ENCODE measurements at regions not wholly inside any gene's neighbourhood (a gene's known extent, or its start where the extent isn't known, plus 50 kb on each side); places are given as distances from the start of the nearest gene placed in this dataset.

DNA sequence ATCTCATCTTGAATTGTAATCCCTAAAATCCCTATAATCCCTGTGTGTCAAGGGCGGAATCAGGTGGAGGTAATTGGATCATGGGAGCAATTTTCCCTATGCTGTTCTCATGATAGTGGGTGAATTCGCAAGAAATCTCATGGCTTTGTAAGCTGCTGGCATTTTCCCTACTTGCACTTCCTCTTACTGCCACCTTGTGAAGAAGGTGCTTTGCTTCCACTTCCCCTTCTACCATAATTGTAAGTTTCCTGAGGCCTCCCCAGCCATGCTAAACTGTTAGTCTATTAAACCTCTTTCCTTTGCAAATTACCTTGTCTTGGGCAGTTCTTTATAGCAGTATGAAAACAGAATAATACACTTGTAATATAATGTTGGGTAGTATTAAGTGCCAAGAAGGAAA, 1087.4 kb upstream of the SLIT2 start:
- TF ChIP-seq POLR2AphosphoS5 (IDR thresholded peaks at IDR 0.05; ENCODE audit: low read length): no peak
- no peak for TF ChIP-seq EZH2 (IDR thresholded peaks at IDR 0.05; ENCODE audit: borderline replicate concordance, control insufficient read depth, low read depth, low read length)
- TF ChIP-seq FOXK2 (IDR thresholded peaks at IDR 0.05): no peak
- TF ChIP-seq JUND (IDR thresholded peaks at IDR 0.05; ENCODE audit: low read depth, low read length): no peak
- TF ChIP-seq TAF1 (IDR thresholded peaks at IDR 0.05; ENCODE audit: borderline replicate concordance, low read depth, low read length): no peak
- TF ChIP-seq YY1 (IDR thresholded peaks at IDR 0.05; ENCODE audit: low read depth, low read length): no peak
- TF ChIP-seq, protein P1, sequence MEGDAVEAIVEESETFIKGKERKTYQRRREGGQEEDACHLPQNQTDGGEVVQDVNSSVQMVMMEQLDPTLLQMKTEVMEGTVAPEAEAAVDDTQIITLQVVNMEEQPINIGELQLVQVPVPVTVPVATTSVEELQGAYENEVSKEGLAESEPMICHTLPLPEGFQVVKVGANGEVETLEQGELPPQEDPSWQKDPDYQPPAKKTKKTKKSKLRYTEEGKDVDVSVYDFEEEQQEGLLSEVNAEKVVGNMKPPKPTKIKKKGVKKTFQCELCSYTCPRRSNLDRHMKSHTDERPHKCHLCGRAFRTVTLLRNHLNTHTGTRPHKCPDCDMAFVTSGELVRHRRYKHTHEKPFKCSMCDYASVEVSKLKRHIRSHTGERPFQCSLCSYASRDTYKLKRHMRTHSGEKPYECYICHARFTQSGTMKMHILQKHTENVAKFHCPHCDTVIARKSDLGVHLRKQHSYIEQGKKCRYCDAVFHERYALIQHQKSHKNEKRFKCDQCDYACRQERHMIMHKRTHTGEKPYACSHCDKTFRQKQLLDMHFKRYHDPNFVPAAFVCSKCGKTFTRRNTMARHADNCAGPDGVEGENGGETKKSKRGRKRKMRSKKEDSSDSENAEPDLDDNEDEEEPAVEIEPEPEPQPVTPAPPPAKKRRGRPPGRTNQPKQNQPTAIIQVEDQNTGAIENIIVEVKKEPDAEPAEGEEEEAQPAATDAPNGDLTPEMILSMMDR (IDR thresholded peaks at IDR 0.05 in 2 of 3, conservative IDR thresholded peaks at IDR 0.05 in 1 of 3; ENCODE audit: control insufficient read depth in 2 of 3, extremely low read depth in 1 of 3, insufficient read depth in 1 of 3, low read depth in 3 of 3, low read length in 3 of 3): no peak
- TF ChIP-seq FOXM1 (IDR thresholded peaks at IDR 0.05; ENCODE audit: low read depth, low read length): no peak
- no peak for TF ChIP-seq MYC (IDR thresholded peaks at IDR 0.05; ENCODE audit: insufficient read depth, insufficient read length, insufficient replicate concordance, low read length, severe bottlenecking)
- TF ChIP-seq, protein P2, sequence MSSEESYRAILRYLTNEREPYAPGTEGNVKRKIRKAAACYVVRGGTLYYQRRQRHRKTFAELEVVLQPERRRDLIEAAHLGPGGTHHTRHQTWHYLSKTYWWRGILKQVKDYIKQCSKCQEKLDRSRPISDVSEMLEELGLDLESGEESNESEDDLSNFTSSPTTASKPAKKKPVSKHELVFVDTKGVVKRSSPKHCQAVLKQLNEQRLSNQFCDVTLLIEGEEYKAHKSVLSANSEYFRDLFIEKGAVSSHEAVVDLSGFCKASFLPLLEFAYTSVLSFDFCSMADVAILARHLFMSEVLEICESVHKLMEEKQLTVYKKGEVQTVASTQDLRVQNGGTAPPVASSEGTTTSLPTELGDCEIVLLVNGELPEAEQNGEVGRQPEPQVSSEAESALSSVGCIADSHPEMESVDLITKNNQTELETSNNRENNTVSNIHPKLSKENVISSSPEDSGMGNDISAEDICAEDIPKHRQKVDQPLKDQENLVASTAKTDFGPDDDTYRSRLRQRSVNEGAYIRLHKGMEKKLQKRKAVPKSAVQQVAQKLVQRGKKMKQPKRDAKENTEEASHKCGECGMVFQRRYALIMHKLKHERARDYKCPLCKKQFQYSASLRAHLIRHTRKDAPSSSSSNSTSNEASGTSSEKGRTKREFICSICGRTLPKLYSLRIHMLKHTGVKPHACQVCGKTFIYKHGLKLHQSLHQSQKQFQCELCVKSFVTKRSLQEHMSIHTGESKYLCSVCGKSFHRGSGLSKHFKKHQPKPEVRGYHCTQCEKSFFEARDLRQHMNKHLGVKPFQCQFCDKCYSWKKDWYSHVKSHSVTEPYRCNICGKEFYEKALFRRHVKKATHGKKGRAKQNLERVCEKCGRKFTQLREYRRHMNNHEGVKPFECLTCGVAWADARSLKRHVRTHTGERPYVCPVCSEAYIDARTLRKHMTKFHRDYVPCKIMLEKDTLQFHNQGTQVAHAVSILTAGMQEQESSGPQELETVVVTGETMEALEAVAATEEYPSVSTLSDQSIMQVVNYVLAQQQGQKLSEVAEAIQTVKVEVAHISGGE (CRISPR knock-in tag; IDR thresholded peaks at IDR 0.05): no peak
- TF ChIP-seq BACH1 (IDR thresholded peaks at IDR 0.05; ENCODE audit: borderline replicate concordance): no peak

All from GM12878 (cell line).